ENCODE measurements at regions not wholly inside any gene's neighbourhood (a gene's known extent, or its start where the extent isn't known, plus 50 kb on each side); places are given as distances from the start of the nearest gene placed in this dataset.
"Not testable (repeated sequence)": the region's sequence is repeated elsewhere in the genome, so short reads cannot be mapped to it uniquely, and the experiment has no call there.

DNA sequence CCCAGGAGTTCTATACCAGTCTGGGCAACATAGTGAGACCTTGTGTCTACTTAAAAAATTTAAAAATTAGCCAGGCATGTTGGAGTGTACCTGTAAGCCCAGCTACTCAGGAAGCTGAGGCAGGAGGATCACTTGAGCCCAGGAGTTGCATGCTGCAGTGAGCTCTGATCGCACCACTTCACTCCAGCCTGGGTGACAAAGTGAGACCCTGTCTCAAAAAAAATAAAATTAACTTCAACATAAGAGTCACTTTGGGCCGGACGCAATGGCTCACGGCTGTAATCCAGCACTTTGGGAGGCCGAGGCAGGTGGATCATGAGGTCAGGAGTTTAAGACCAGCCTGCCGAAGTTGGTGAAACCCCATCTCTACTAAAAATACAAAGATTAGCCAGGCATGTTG, 699.1 kb upstream of the AUTS2 start:
- not testable (repeated sequence) for H3K4me3 ChIP-seq (ENCODE audit: low read depth, low read length); H3K36me3 ChIP-seq (ENCODE audit: control insufficient read depth, insufficient read depth, low read length); H3K4me1 ChIP-seq (ENCODE audit: control insufficient read depth, insufficient read depth, low read length); H3K27me3 ChIP-seq (ENCODE audit: control insufficient read depth, insufficient read depth, low read length); H3K9me3 ChIP-seq (ENCODE audit: control insufficient read depth, insufficient read depth, low read length); H3K27ac ChIP-seq (ENCODE audit: low read depth, low read length); DNase-seq (ENCODE audit: low read depth in 4 of 6, low spot score in 6 of 6)
- WGBS (ENCODE audit: insufficient coverage): 100% methylated on average over 1 of the region's 6 CpGs

DNA sequence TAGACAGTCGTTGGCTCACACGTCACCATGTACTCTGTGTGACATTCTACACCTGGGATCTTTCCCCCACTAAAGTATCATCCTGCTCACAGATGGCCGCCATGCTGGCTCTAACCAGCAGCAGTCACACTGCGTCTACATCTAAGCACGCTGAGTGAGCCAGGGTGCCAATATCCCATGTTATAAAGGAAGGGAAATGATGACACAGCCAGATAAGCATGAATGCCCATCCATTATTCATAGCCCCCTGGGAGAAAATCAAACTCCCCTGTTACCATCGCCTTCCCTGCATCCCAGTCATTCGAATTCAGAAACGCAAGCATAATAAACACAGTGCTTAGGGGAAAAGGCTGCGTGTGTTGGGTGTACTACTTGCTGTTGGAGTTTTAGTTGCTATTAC, 698.2 kb upstream of the AUTS2 start:
- Histone ChIP-seq H3K9me3 (ENCODE audit: control insufficient read depth, insufficient read depth, low read length) (no peaks in the 10 kb centered on the region), H3K4me1 (ENCODE audit: control insufficient read depth, insufficient read depth, low read length) (no peaks in the 10 kb centered on the region), H3K27me3 (ENCODE audit: control insufficient read depth, insufficient read depth, low read length) (no peaks in the 10 kb centered on the region), H3K27ac (ENCODE audit: low read depth, low read length) (no peak overlapping the region), H3K36me3 (ENCODE audit: control insufficient read depth, insufficient read depth, low read length) (no peaks in the 10 kb centered on the region), H3K4me3 (ENCODE audit: low read depth, low read length) (no peak overlapping the region)
- peak in 2 of 6 donors; percentile 44 to 80 for DNase-seq (ENCODE audit: low read depth in 4 of 6, low spot score in 6 of 6)
- 75% methylated on average over 3 of the region's 9 CpGs for WGBS (ENCODE audit: insufficient coverage)

DNA sequence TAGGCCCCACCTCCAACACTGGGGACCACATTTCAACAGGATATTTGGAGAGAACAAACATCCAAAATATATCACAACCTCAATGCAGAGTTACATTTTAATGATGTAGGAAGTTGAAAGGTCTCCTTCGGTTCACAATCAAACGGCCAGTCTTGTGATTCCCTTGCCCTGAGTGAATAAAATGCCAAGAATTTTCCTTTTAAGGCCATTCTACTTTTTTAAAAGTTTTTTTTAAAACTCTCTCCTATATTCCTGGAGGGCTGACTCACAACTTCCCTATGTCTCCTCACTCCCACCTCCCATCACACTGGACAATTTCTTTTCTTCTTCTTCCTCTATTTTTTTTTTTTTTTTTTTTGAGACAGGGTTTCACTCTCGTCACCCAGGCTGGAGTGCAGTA, 693.6 kb upstream of the AUTS2 start:
- Histone ChIP-seq H3K27ac (ENCODE audit: low read depth, low read length) (no peak overlapping the region), H3K4me3 (ENCODE audit: low read depth, low read length) (no peak overlapping the region), H3K9me3 (ENCODE audit: control insufficient read depth, insufficient read depth, low read length) (no peaks in the 10 kb centered on the region), H3K36me3 (ENCODE audit: control insufficient read depth, insufficient read depth, low read length) (no peaks in the 10 kb centered on the region), H3K27me3 (ENCODE audit: control insufficient read depth, insufficient read depth, low read length) (no peaks in the 10 kb centered on the region), H3K4me1 (ENCODE audit: control insufficient read depth, insufficient read depth, low read length) (no peaks in the 10 kb centered on the region)
- WGBS (ENCODE audit: insufficient coverage): no CpG with 5 or more reads among the region's 3 CpGs
- DNase-seq (ENCODE audit: low read depth in 4 of 6, low spot score in 6 of 6): no peak

DNA sequence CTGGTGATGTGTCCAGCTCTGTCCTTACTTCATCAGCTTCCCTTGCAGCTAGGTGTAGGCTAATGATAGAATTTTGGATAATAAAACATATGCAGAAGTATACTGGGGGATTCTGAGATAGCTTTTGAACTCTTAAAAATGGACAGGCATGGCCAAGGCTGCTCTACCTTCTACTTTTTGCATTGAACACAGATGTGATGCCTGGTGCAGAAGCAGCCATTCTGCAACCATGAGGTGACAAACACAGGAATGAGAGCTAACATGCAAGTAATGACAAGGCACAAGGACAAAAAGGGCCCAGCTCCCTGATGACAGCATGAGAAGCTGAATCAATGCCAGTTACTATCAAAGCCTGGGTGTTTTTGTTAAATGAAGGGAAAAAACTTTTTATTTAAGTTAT, 686.5 kb upstream of the AUTS2 start:
- Histone ChIP-seq H3K4me1 (ENCODE audit: control insufficient read depth, insufficient read depth, low read length) (no peaks in the 10 kb centered on the region), H3K27me3 (ENCODE audit: control insufficient read depth, insufficient read depth, low read length) (no peaks in the 10 kb centered on the region), H3K27ac (ENCODE audit: low read depth, low read length) (no peak overlapping the region), H3K9me3 (ENCODE audit: control insufficient read depth, insufficient read depth, low read length) (no peaks in the 10 kb centered on the region), H3K4me3 (ENCODE audit: low read depth, low read length) (no peak overlapping the region), H3K36me3 (ENCODE audit: control insufficient read depth, insufficient read depth, low read length) (no peaks in the 10 kb centered on the region)
- DNase-seq (ENCODE audit: low read depth in 4 of 6, low spot score in 6 of 6): no peak

DNA sequence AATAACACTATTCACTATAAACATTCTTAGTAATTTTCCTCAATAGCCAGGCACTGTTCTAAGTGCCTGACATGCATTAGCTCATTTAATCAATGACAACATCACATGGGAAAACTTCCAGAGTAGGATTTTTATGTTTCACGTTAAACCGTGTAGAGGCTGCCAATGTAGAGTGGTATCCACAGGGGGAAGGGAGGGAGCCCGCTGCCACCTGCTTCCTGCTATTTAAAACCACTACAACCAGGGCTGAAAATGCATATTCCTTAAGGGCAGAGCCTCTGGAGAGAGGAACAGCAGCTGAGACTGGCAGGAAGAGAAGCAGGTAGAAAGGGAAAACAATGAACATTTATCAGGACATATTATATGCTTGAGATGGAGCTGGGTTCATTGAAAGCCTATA, 684.3 kb upstream of the AUTS2 start:
- no CpG with 5 or more reads among the region's 3 CpGs for WGBS (ENCODE audit: insufficient coverage)
- DNase-seq (ENCODE audit: low read depth in 4 of 6, low spot score in 6 of 6): peak in 3 of 6 donors; percentile 12 to 78 (median 43)

DNA sequence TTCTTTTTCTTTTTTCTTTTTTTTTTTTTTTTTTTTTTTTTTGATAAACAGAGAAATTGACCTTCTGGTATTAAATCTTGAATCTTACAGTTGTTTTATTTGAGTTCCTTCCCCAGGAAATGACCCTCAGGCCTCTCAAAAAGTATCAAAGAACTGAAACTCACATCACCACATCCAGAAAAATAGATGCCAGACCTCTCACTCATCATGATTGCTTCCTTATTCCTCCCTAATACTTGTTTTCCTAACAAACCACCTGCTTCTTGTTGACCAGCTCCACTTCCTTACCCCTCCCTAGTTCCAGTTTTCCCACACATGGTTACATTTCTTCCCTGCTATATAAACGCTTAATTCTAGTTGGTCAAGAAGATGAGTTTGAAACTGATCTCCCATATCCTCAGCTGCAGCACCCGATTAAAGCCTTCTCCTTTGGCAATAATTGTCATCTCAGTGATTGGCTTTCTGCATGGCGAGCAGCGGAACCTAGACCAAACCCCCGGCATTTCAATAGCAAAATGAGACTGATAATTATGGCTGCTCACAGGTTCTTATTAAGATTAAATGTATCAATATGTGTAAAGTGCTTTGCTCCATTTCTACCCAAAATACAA, 681.1 kb upstream of the AUTS2 start:
- WGBS (ENCODE audit: insufficient coverage): 95% methylated on average over 2 of the region's 5 CpGs

More for the DNA sequence above, 684.3 kb upstream of the AUTS2 start:
- no peaks in the 10 kb centered on the region for H3K36me3 ChIP-seq (ENCODE audit: control insufficient read depth, insufficient read depth, low read length)
- H3K9me3 ChIP-seq (ENCODE audit: control insufficient read depth, insufficient read depth, low read length): no peaks in the 10 kb centered on the region
- no peak overlapping the region for H3K27ac ChIP-seq (ENCODE audit: low read depth, low read length)
- H3K4me3 ChIP-seq (ENCODE audit: low read depth, low read length): no peak overlapping the region
- no peaks in the 10 kb centered on the region for H3K4me1 ChIP-seq (ENCODE audit: control insufficient read depth, insufficient read depth, low read length)
- H3K27me3 ChIP-seq (ENCODE audit: control insufficient read depth, insufficient read depth, low read length): no peaks in the 10 kb centered on the region

DNA sequence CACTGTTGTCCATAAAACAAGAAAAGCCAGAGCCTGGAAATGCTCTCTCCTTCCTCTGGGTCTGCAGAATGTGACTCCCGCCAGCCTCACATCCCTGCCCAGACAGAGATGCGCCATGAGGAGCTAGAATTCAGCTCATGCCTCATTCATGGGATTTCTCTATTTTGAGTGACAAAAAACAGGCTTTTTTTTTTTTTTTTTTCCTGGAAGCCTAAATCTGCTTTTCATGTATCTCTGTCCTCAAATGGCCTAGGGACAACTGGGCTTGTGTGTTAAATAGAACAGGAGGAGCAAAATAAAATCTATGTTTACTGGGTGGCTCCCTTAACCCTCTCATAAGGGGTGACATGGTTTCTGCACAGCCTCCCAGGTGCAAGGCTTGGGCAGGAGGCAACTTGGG, 679.7 kb upstream of the AUTS2 start:
- H3K4me3 ChIP-seq (ENCODE audit: low read depth, low read length): no peak overlapping the region
- H3K27me3 ChIP-seq (ENCODE audit: control insufficient read depth, insufficient read depth, low read length): no peaks in the 10 kb centered on the region
- 86% methylated on average over 1 of the region's 2 CpGs for WGBS (ENCODE audit: insufficient coverage)
- H3K36me3 ChIP-seq (ENCODE audit: control insufficient read depth, insufficient read depth, low read length): no peaks in the 10 kb centered on the region
- H3K4me1 ChIP-seq (ENCODE audit: control insufficient read depth, insufficient read depth, low read length): no peaks in the 10 kb centered on the region
- DNase-seq (ENCODE audit: low read depth in 4 of 6, low spot score in 6 of 6): peak in 1 of 6 donors; percentile 55
- no peak overlapping the region for H3K27ac ChIP-seq (ENCODE audit: low read depth, low read length)
- peaks cover 6% of the 10 kb centered on the region for H3K9me3 ChIP-seq (ENCODE audit: control insufficient read depth, insufficient read depth, low read length)

More for the DNA sequence above, 681.1 kb upstream of the AUTS2 start:
- Histone ChIP-seq H3K36me3 (ENCODE audit: control insufficient read depth, insufficient read depth, low read length) (no peaks in the 10 kb centered on the region), H3K27ac (ENCODE audit: low read depth, low read length) (no peak overlapping the region), H3K9me3 (ENCODE audit: control insufficient read depth, insufficient read depth, low read length) (peaks cover 6% of the 10 kb centered on the region), H3K27me3 (ENCODE audit: control insufficient read depth, insufficient read depth, low read length) (no peaks in the 10 kb centered on the region), H3K4me1 (ENCODE audit: control insufficient read depth, insufficient read depth, low read length) (no peaks in the 10 kb centered on the region), H3K4me3 (ENCODE audit: low read depth, low read length) (no peak overlapping the region)
- no peak for DNase-seq (ENCODE audit: low read depth in 4 of 6, low spot score in 6 of 6)

DNA sequence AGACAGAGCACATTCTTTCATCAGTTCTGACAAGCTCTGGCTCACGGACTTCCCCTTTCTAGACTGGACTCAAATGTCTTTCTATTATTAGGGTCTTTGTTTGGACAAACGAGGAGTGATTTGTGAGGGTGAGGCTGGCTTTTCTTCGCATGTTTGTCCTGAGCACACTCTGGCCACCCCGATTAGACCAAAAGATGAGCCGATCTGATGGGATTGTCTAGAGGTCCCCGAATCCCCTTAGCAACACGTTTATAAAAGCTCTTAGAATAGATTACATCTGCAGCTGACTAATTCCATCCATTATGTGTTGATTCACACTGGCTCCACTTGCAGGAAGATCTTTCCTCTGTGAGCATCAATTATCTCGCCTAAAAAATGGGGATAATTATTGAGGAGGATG, 675.4 kb upstream of the AUTS2 start:
- Histone ChIP-seq H3K27ac (ENCODE audit: low read depth, low read length) (no peak overlapping the region), H3K4me3 (ENCODE audit: low read depth, low read length) (no peak overlapping the region), H3K9me3 (ENCODE audit: control insufficient read depth, insufficient read depth, low read length) (peaks cover 6% of the 10 kb centered on the region), H3K27me3 (ENCODE audit: control insufficient read depth, insufficient read depth, low read length) (no peaks in the 10 kb centered on the region), H3K4me1 (ENCODE audit: control insufficient read depth, insufficient read depth, low read length) (no peaks in the 10 kb centered on the region), H3K36me3 (ENCODE audit: control insufficient read depth, insufficient read depth, low read length) (no peaks in the 10 kb centered on the region)
- no CpG with 5 or more reads among the region's 8 CpGs for WGBS (ENCODE audit: insufficient coverage)
- no peak for DNase-seq (ENCODE audit: low read depth in 4 of 6, low spot score in 6 of 6)

DNA sequence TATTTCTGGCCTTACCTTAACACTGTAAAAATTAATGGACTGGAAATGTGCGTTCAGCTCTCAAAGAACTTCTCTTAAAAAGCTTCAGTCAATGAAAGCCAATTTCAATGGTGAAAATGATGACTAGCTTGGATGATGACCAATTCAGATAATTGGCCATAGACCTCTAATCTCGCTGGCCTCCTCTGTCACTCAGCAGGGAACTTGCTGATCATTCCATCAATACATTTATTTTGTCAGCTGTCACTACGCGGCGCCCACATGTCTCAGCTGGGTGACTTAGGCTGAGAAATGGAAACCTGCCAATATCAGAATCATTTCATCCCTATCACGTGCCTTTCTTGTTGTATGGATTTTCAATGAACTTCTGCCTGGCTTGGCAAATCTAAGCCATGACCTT, 673.0 kb upstream of the AUTS2 start:
- Histone ChIP-seq H3K4me1 (ENCODE audit: control insufficient read depth, insufficient read depth, low read length) (no peaks in the 10 kb centered on the region), H3K27ac (ENCODE audit: low read depth, low read length) (no peak overlapping the region), H3K9me3 (ENCODE audit: control insufficient read depth, insufficient read depth, low read length) (peaks cover 6% of the 10 kb centered on the region), H3K36me3 (ENCODE audit: control insufficient read depth, insufficient read depth, low read length) (no peaks in the 10 kb centered on the region), H3K27me3 (ENCODE audit: control insufficient read depth, insufficient read depth, low read length) (no peaks in the 10 kb centered on the region), H3K4me3 (ENCODE audit: low read depth, low read length) (no peak overlapping the region)
- 17% methylated on average over 1 of the region's 6 CpGs for WGBS (ENCODE audit: insufficient coverage)
- DNase-seq (ENCODE audit: low read depth in 4 of 6, low spot score in 6 of 6): peak in 1 of 6 donors; percentile 45

DNA sequence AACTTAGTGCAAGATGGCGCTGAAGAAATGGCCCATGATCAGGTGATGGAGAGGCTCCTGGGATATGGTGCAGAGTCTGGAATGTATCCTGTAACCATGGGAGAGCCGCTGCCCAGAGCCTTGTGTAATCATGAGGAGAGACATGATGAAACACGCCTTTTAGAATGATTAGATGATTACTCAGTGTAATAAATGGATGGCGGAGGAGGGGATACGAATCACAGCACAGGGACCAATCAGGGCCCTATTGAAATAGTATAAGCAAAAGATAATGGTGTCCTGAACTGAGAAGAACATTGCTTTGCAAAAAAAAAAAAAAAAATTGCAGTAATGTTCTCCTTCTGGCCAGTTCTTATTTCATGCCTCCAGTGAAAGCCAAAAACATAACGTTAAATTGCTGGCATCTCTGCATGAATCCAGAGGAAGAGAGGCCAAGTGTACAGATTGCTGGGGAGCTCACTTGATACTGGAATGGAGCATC, 668.5 kb upstream of the AUTS2 start:
- Histone ChIP-seq H3K9me3 (ENCODE audit: control insufficient read depth, insufficient read depth, low read length) (no peaks in the 10 kb centered on the region), H3K4me3 (ENCODE audit: low read depth, low read length) (no peak overlapping the region), H3K36me3 (ENCODE audit: control insufficient read depth, insufficient read depth, low read length) (no peaks in the 10 kb centered on the region), H3K27me3 (ENCODE audit: control insufficient read depth, insufficient read depth, low read length) (no peaks in the 10 kb centered on the region), H3K4me1 (ENCODE audit: control insufficient read depth, insufficient read depth, low read length) (no peaks in the 10 kb centered on the region), H3K27ac (ENCODE audit: low read depth, low read length) (no peak overlapping the region)
- WGBS (ENCODE audit: insufficient coverage): 64% methylated on average over 6 of the region's 6 CpGs
- peak in 2 of 6 donors; percentile 62 to 67 for DNase-seq (ENCODE audit: low read depth in 4 of 6, low spot score in 6 of 6)

Data from spinal cord (tissue), 9 donors.